ENCODE measurements at regions not wholly inside any gene's neighbourhood (a gene's known extent, or its start where the extent isn't known, plus 50 kb on each side); places are given as distances from the start of the nearest gene placed in this dataset.

DNA sequence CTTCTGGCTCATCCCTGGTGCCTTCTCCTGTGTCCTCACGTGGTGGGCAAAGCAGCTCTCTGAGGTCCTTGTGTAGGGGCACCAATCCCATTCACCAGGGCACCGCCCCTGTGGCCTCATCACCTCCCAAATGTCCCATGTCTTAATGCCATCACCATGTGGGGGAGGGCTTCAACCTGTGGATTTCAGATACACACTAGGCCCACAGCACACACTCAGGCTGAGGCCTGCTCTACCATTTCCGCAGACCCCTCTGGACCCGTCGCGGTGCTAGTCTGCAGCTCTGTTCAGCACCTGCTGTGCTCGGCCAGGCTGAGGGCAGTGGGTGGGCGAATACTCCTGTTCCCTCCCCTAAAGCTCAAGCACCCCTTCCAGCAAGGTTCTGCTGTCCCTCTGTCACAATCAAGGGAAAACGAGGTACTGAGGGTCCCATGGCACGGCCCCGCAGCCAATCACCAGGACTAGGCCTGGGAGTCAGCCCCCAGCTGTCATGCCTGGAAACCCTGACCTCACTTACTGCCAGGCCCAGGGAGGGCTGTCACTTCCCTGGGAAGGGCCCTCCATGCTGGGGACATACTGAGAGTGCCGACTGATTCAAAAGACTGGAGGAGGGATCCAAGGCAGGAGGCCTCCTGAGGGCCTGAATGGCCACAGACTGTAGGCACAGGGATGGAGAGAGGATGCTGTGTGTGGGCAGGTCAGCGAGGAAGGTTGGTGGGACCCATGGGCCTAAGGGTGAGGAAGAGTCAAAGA lies 123.8 kb upstream of the RET start:
- H3K27ac ChIP-seq: peak overlapping the region in 1 of 10 donors; percentile 48
- DNase-seq (no peak), ATAC-seq (no peak)
- H3K4me1 ChIP-seq: peaks cover 2 to 19% (median 14%) of the 10 kb centered on the region in 9 donors
- TF ChIP-seq, protein P1, sequence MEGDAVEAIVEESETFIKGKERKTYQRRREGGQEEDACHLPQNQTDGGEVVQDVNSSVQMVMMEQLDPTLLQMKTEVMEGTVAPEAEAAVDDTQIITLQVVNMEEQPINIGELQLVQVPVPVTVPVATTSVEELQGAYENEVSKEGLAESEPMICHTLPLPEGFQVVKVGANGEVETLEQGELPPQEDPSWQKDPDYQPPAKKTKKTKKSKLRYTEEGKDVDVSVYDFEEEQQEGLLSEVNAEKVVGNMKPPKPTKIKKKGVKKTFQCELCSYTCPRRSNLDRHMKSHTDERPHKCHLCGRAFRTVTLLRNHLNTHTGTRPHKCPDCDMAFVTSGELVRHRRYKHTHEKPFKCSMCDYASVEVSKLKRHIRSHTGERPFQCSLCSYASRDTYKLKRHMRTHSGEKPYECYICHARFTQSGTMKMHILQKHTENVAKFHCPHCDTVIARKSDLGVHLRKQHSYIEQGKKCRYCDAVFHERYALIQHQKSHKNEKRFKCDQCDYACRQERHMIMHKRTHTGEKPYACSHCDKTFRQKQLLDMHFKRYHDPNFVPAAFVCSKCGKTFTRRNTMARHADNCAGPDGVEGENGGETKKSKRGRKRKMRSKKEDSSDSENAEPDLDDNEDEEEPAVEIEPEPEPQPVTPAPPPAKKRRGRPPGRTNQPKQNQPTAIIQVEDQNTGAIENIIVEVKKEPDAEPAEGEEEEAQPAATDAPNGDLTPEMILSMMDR (IDR thresholded peaks at IDR 0.05): no peak
- H3K27me3 ChIP-seq: peaks cover 0 to 27% (median 19%) of the 10 kb centered on the region in 7 donors
- H3K36me3 ChIP-seq: no peaks in the 10 kb centered on the region
- intact Hi-C loops (cut with DNase I): no loop called here
- H3K9me3 ChIP-seq: peaks cover 0 to 17% (median 0%) of the 10 kb centered on the region in 11 donors
- 92 to 94% methylated on average over 13 of the region's 13 CpGs for WGBS, 2 donors
- no peak overlapping the region for H3K4me3 ChIP-seq

DNA sequence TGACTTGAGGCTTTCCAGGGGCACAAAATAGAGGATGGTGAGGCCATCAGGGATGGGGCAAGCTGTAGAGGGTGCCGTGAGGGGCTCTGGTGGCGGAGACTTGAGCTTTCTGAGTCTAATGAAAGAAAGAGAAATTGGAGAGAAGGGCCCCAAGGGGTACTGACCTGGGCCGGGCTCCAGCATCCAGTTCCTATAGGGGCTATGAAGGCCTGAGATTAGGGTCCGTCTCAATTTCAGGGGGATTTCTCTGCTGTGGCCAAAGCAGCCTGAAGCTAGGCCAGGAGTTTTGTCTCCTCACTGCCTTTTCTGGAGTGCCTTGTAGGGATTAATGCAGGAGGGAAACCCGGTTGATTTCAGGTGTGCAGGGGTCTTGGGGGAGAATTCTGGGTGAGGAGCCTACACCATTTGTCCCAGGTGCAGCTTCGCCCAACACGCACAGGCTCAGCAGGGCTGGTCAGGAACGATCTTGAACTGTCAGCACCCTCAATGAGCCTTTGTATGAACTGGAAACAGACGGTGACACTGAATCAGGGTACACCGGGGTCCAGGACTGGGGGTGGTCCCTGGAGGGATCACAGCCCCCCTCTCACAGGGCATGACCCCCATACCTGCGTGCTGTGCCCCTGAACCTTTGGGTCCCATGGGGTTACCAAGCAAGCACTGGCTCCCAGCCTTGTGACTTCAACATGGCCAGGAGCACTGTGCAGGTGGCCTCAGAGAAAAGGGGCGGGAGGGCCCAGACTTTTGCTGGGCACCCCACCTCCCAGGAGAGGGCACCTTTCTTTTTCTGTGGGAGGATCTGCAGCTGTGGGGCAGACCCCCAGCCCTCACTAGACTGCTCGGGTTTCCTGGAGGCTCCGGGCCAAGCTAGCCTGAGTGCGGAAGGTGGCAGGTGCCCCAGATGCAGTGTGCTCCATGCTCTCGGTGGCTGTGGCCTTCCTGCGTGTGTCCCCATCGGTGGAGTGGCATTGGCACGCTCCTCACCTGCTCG lies 122.9 kb upstream of the RET start:
- intact Hi-C loops (cut with DNase I): no loop called here
- H3K9me3 ChIP-seq: peaks cover 0 to 17% (median 0%) of the 10 kb centered on the region in 11 donors
- no peak overlapping the region for H3K27ac ChIP-seq
- H3K36me3 ChIP-seq: no peaks in the 10 kb centered on the region
- TF ChIP-seq, protein P1 (IDR thresholded peaks at IDR 0.05): no peak
- WGBS, 2 donors: 91 to 93% methylated on average over 20 of the region's 20 CpGs
- peaks cover 0 to 25% (median 16%) of the 10 kb centered on the region in 7 donors for H3K27me3 ChIP-seq
- H3K4me1 ChIP-seq: peaks cover 2 to 21% (median 14%) of the 10 kb centered on the region in 9 donors
- H3K4me3 ChIP-seq: no peak overlapping the region
- DNase-seq: no peak
- ATAC-seq: no peak

DNA sequence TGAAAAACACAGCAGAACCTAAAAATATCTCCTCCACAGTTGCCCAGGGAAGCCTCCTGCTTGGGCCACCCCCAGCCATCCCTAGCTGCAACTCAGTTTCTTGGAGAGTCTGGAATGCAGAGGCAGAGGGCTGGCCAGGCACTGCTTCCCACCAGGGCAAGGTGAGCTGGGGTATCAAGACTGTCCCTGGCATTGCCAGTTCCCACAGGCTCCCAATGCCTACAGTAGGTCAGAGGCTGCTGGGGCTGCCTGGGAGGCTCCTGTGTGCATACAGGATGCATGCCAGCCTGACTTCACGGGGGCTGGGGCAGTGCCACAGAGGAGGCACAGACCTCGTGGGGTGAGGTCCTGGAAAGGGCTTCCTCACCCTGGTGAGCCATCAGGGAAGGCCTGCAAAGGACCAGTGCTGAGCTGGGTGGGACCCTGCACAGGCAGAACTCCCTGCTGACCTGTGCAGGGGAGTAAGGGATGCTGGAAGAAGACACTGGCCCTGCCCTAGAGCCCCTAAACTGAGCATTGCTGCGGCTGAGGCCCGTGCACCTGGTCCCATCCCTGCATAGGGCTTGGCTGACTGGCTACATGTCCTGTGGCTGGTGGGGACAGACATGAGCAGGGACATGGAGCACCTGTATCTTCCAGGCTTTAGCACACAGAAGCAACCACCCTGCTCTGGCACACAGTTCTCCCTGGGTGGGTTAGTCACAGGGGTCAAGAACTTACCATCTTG lies 121.9 kb upstream of the RET start:
- H3K36me3 ChIP-seq: no peaks in the 10 kb centered on the region
- intact Hi-C loops (cut with DNase I): no loop called here
- ATAC-seq (no peak), DNase-seq (no peak)
- no peak overlapping the region for H3K4me3 ChIP-seq
- H3K27ac ChIP-seq: no peak overlapping the region
- TF ChIP-seq, protein P1 (IDR thresholded peaks at IDR 0.05): no peak
- peaks cover 0 to 21% (median 14%) of the 10 kb centered on the region in 7 donors for H3K27me3 ChIP-seq
- 72 to 79% methylated on average over 4 of the region's 4 CpGs for WGBS, 2 donors
- peaks cover 0 to 17% (median 0%) of the 10 kb centered on the region in 11 donors for H3K9me3 ChIP-seq
- peaks cover 2 to 21% (median 14%) of the 10 kb centered on the region in 9 donors for H3K4me1 ChIP-seq

DNA sequence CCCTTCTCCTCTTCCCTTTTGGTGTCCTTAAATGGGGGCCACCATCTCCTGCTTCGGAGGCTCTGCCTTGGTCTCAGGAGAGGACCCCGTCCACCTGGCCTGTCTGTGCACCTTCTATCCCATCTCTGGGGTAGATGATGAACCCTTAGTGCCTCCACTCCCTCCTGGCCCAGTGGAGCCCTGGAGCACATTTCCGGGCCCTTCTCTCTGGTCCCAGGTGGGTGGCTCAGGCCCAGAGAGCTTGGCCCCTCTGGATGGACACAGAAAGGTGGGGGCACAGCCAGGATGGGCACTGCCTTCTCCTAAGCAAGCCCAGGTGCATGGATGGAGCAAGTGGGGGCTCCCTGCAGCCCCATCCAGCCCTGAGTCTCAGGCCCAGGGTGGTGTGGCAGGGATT lies 121.4 kb upstream of the RET start:
- DNase-seq: no peak

More for the DNA sequence above, 121.4 kb upstream of the RET start:
- H3K36me3 ChIP-seq: no peaks in the 10 kb centered on the region
- peaks cover 2 to 27% (median 18%) of the 10 kb centered on the region in 9 donors for H3K4me1 ChIP-seq
- peaks cover 0 to 17% (median 14%) of the 10 kb centered on the region in 7 donors for H3K27me3 ChIP-seq
- TF ChIP-seq, protein P1 (IDR thresholded peaks at IDR 0.05): no peak
- H3K9me3 ChIP-seq: peaks cover 0 to 17% (median 0%) of the 10 kb centered on the region in 11 donors
- H3K4me3 ChIP-seq: no peak overlapping the region
- H3K27ac ChIP-seq: no peak overlapping the region
- WGBS, 2 donors: 94 to 96% methylated on average over 3 of the region's 3 CpGs
- no peak for ATAC-seq
- intact Hi-C loops (cut with DNase I): no loop called here
